Transverse colon (tissue), 4 donors: ENCODE measurements at regions not wholly inside any gene's neighbourhood (a gene's known extent, or its start where the extent isn't known, plus 50 kb on each side); places are given as distances from the start of the nearest gene placed in this dataset.

Experiments used
- DNase-seq: peaks from one replicate; pipeline ENCODE4 v3.0.0-alpha.2; 2019
- H3K27ac ChIP-seq, 4 donors: fragments of 200-600 bp; sonication (generic); 2 replicates each; pipeline ENCODE4 v1.5.1; 2016 to 2018; ENCODE audit warnings: inconsistent platforms in 4 of 4
- H3K27me3 ChIP-seq: fragments of 200-600 bp; sonication (generic); 2 replicates; pipeline ENCODE4 v1.5.1; 2017; ENCODE audit warnings: inconsistent platforms
- H3K36me3 ChIP-seq, 4 donors: fragments of 200-600 bp; sonication (generic); 2 replicates each; pipeline ENCODE4 v1.5.1; 2017 to 2019; ENCODE audit warnings: inconsistent platforms in 4 of 4
- H3K4me1 ChIP-seq, 4 donors: fragments of 200-600 bp; sonication (generic); 2 replicates each; pipeline ENCODE4 v1.5.1; 2017 to 2020; ENCODE audit warnings: inconsistent platforms in 4 of 4
- H3K4me3 ChIP-seq, 4 donors: fragments of 200-600 bp; sonication (generic); 1 replicate in 1 of 4; 2 replicates in 3 of 4; pipeline versions ENCODE4 v1.5.1 to v1.6.1; 2017 to 2019; ENCODE audit warnings: inconsistent platforms in 4 of 4
- H3K9me3 ChIP-seq, 2 donors: fragments of 200-600 bp; sonication (generic); 2 replicates each; pipeline ENCODE4 v1.5.1; 2017 to 2019; ENCODE audit warnings: inconsistent platforms in 2 of 2
- CTCF ChIP-seq, 5 experiments: fragments of 200-600 bp in 3 of 5; fragments of 450-650 bp in 2 of 5; sonication (generic) in 3 of 5; IDR thresholded peaks; 1 replicate in 2 of 5; 2 replicates in 3 of 5; pipeline ENCODE4 v1.5.1; 2016 to 2017; ENCODE audit warnings: antibody characterized with exemption in 5 of 5, inconsistent platforms in 3 of 5, mild to moderate bottlenecking in 2 of 5, moderate library complexity in 1 of 5
- EP300 ChIP-seq: sonication (generic); formaldehyde crosslinking; IDR thresholded peaks from one replicate; pipeline ENCODE4 v1.6.1; 2017; ENCODE audit warnings: antibody characterized with exemption, low read depth
- POLR2A ChIP-seq: fragments of 450-650 bp; IDR thresholded peaks from one replicate; pipeline ENCODE4 v1.6.1; 2016; ENCODE audit warnings: antibody characterized with exemption, mild to moderate bottlenecking, moderate library complexity
- POLR2AphosphoS5 ChIP-seq, 3 donors: sonication (generic); formaldehyde crosslinking; IDR thresholded peaks; one replicate each; pipeline ENCODE4 v1.6.1; 2016; ENCODE audit warnings: antibody characterized with exemption in 3 of 3
- WGBS, 2 donors: methylation state at CpG; one replicate each; pipeline ENCODE4 v1.1.5; 2018; ENCODE audit warnings: low coverage in 1 of 2; 5-methylcytosine and 5-hydroxymethylcytosine counted together
- in situ Hi-C, 4 donors: fragments of 200-750 bp; cut with MboI; loops; one replicate each; pipeline versions ENCODE4 v1.15.0 to v1.15.1; 2017; ENCODE audit warnings: low sequenced_read_pairs in 3 of 4, low pct_ligation_motif_present in 1 of 4, low pct_unique_long_range_greater_than_20kb in 1 of 4
- intact Hi-C: fragments of 100-400 bp; cut with DNase I; formaldehyde crosslinking; loops from one replicate; pipeline ENCODE4 v1.15.1; 2023; ENCODE audit warnings: low total_unique reads

GRCh38 chr18:71485611-71486010 lies 1058.5 kb downstream of the CBLN2 start:
- Histone ChIP-seq H3K4me1 (no peaks in the 10 kb centered on the region), H3K9me3 (no peaks in the 10 kb centered on the region), H3K27ac (no peak overlapping the region), H3K27me3 (no peaks in the 10 kb centered on the region), H3K36me3 (no peaks in the 10 kb centered on the region), H3K4me3 (no peak overlapping the region)
- DNase-seq = no peak
- intact Hi-C loops = no loop called here
- TF ChIP-seq EP300 (no peak), POLR2AphosphoS5 (IDR thresholded peaks at IDR 0.05) (no peak), POLR2A (no peak), CTCF (IDR thresholded peaks at IDR 0.05) (no peak)
- WGBS, 2 donors = 54 to 60% methylated on average over 2 to 3 of the region's 3 CpGs
- in situ Hi-C loops = no loop called here

GRCh38 chr18:71471963-71472725 lies 1072.0 kb downstream of the CBLN2 start:
- intact Hi-C loops = no loop called here
- Histone ChIP-seq H3K4me1 (no peaks in the 10 kb centered on the region), H3K27me3 (no peaks in the 10 kb centered on the region), H3K27ac (no peak overlapping the region), H3K4me3 (no peak overlapping the region), H3K36me3 (no peaks in the 10 kb centered on the region), H3K9me3 (no peaks in the 10 kb centered on the region)
- in situ Hi-C loops = no loop called here
- no peak for TF ChIP-seq CTCF (IDR thresholded peaks at IDR 0.05)
- TF ChIP-seq POLR2A = no peak
- no peak for TF ChIP-seq EP300
- TF ChIP-seq POLR2AphosphoS5 (IDR thresholded peaks at IDR 0.05) = no peak
- no peak for DNase-seq
- WGBS, 2 donors = 84 to 89% methylated on average over 19 of the region's 19 CpGs

GRCh38 chr18:71456206-71456605 lies 1087.9 kb downstream of the CBLN2 start:
- no peaks in the 10 kb centered on the region for H3K4me1 ChIP-seq
- intact Hi-C loops (no loop called here), in situ Hi-C loops (no loop called here)
- no peak overlapping the region for H3K4me3 ChIP-seq
- no peaks in the 10 kb centered on the region for H3K9me3 ChIP-seq
- H3K36me3 ChIP-seq = no peaks in the 10 kb centered on the region
- no peaks in the 10 kb centered on the region for H3K27me3 ChIP-seq
- WGBS, 2 donors = 44 to 63% methylated on average over 2 to 3 of the region's 3 CpGs
- no peak overlapping the region for H3K27ac ChIP-seq
- no peak for DNase-seq
- TF ChIP-seq EP300 (no peak), CTCF (IDR thresholded peaks at IDR 0.05) (no peak), POLR2A (no peak)

GRCh38 chr18:71450257-71450656 lies 1093.9 kb downstream of the CBLN2 start:
- Histone ChIP-seq H3K27ac (no peak overlapping the region), H3K4me1 (no peaks in the 10 kb centered on the region), H3K4me3 (no peak overlapping the region), H3K27me3 (no peaks in the 10 kb centered on the region), H3K36me3 (no peaks in the 10 kb centered on the region), H3K9me3 (no peaks in the 10 kb centered on the region)
- no peak for TF ChIP-seq POLR2AphosphoS5 (IDR thresholded peaks at IDR 0.05)
- no peak for TF ChIP-seq EP300
- TF ChIP-seq CTCF (IDR thresholded peaks at IDR 0.05) = no peak
- no peak for TF ChIP-seq POLR2A
- WGBS, 2 donors = 83 to 97% methylated on average over 3 of the region's 3 CpGs
- in situ Hi-C loops (no loop called here), intact Hi-C loops (no loop called here)
- no peak for DNase-seq
